ENCODE measurements at regions not wholly inside any gene's neighbourhood (a gene's known extent, or its start where the extent isn't known, plus 50 kb on each side); places are given as distances from the start of the nearest gene placed in this dataset.
"Not testable (repeated sequence)": the region's sequence is repeated elsewhere in the genome, so short reads cannot be mapped to it uniquely, and the experiment has no call there.

DNA sequence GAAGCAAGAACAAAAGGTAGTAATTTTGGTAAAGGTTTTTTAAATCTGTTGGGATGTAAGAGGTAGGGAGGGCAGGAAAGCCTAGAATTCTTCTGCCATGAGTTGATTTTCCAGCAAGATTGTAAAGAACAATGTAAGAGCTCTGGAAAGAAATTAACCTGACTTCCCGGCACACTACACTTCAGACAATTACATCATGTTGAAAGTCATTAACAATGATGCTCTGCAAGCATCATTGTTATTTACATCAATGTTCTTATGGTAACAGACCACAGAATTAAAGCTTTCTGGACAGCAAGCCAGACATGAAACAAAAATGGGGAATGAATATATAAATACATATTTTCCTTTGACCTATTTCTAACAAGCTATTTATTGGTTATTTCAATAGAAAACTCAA, 342.2 kb downstream of the CEP170 start:
- DNase-seq (ENCODE audit: low read depth in 2 of 2), result not testable (repeated sequence)

DNA sequence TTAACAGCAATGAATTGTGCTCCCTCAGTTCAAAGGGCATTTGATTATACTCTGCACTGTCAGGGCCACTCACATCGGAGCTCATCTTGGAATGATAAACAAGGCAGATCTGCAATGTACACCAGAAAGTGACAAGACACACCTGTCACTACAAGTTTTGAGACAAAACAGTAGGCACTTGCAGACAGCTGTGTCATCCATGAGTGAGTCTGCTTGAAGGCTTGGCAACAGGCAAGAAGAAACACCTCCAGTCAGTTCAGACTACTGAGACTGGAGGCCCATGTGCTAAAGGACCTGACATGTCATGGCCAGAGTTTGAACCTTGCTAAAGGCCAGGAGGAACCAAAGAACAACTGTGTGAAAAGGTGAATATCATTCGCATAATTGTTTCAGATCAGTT, 354.5 kb downstream of the CEP170 start:
- DNase-seq (ENCODE audit: low read depth in 2 of 2), result not testable (repeated sequence)

DNA sequence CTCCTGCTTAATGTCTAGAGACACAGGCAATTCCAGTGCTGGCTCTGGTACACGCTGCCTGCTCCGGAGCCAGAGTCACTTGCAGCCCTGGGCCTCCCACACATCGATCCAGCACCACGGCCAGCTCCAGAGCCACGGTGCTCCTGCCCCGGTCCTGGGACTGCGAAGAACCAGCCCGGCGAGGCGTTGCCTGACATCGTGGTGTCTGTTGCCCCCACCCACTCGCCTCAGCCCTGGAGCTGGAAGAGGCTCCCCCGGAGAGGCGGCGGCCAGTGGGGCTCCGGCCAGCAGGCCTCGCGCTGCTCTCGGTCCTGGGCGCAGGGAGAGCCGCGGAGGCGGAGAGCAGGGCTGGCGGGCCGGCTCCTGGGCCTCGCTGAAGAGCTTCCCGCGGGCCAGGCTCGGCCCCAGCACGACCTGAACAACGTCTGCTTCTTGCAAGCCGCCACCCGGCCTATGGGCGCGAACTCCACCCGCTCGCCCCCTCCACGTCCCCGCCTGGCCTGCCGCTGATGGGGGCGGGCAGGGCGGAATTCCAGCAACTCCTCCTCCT, 364.8 kb downstream of the CEP170 start:
- no peak for DNase-seq (ENCODE audit: low read depth in 2 of 2)

DNA sequence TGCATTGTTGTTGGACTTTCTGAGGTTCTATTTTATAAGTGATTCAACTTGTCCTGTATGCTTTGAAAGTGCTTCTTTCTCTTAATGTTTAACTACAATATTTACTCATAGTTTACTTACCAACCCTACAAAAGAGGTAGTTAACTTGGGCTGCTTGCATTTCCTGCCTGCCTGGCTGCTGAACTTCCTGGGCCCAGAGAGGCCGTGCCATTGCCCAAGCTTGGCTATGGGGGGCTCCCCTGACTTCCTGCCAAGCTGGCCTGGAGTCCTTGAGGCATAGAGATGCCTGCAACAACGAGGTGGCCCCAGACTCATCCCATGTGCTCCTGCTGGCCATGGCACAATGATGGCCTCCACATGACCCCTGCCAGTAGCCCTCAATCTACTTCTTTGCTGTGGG, 361.6 kb upstream of the PLD5 start:
- DNase-seq (ENCODE audit: low read depth in 2 of 2), result no peak

DNA sequence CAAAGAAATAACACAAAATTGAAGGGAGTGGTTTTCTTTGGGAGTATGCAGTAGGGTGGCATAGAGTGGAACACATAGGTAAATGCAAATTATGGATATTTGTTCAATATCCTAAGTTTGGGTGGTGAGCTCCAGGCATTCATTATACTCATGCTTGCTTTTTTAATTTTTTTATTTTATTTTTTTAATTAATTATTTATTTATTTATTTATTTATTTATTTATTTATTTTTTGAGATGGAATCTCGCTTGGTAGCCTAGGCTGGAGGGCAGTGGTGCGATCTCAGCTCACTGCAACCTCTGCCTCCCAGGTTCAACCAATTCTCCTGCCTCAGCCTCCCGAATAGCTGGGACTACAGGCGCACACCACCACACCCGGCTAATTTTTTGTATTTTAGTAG, 355.5 kb upstream of the PLD5 start:
- DNase-seq (ENCODE audit: low read depth in 2 of 2), result not testable (repeated sequence)

DNA sequence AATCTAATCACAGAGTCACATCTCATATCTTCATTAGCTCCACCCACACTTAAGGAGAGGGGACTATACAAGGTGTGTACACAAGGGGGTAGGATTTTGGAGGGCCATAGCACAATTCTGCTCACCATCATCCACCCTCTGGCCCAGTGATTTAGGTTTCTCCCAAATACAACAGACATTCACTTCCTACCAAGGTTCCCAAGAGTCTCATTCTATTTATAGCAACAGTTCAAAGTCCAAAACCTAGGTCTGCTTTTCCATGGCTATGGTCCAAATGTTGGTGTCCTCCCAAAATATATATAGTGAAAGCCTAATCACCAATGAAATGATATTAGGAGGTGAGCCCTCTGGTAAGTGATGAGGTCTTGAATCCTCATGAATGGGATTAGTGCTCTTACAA, 353.2 kb upstream of the PLD5 start:
- no peak for DNase-seq (ENCODE audit: low read depth in 2 of 2)

DNA sequence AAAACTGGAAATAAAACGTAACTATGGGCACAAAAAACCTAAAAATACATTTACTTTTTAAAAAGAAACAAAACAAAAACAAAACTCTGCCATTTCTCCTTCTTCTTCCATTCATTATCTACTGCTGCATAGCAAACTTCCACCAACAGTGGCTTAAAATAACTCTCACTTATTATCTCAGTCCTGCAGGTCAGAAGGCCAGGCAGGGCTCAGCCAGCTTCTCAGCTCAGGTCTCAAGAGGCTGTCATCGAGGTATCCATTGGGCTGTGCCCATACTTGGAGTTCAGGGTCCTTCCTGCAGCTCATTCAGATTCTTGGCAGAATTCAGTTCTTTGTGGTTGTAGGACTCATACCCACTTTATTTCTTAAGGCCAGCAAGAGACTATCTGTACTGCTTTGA, 352.7 kb upstream of the PLD5 start:
- DNase-seq (ENCODE audit: low read depth in 2 of 2), result no peak

DNA sequence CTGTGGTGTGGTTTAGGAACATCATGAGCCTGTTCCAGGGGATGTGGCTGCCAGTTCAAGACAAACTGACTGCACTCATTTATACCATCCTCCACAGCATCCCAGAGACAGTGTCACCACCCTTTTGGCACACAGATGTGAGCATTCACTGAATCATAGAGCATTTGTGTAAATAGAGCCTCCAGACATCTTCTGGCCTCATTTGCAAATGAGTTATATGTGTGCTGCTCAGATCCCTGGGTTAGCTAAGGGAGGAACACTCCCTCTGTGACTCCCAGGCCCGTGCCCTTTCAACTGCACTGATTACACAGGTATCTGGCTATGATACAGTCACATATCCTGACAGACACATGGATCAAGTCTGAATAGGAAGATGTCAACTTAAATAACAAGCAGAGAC, 351.5 kb upstream of the PLD5 start:
- DNase-seq (ENCODE audit: low read depth in 2 of 2), result no peak

DNA sequence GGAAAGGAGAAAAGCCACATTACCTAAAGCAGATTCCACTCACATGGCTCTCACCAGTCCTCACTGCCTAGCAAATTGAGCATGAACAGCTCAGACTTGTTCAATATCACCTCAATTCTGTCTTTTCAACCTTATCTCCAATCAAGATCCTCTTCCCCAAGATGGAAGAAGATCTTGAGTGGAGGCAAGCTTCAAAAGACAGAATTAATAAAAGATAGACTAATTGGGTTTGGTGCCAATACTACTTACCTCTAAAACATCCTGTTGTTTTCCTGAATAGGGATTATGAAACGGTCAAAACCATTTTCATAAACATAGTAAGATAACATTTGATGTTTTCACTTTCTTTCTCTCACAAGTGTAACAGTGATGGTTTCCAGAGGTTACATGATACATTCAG, 349.2 kb upstream of the PLD5 start:
- no peak for DNase-seq (ENCODE audit: low read depth in 2 of 2)

DNA sequence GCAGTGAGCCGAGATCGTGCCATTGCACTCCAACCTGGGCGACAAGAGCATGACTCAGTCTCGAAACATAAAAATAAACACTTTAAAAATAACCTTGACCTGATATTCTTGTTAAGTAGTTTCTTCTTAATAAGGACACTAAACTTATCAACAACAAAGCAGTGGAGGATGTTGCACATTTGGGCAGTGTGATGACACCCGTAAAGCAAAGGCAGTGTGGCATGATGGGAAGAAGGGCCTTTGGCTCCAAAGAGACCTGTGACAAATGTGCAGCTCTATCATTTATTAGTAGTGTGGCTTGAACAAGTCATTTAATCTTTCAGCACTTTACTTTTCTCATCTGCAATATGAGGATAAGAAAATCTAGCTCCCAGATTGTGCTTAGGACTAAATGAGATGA, 348.0 kb upstream of the PLD5 start:
- no peak for DNase-seq (ENCODE audit: low read depth in 2 of 2)

DNA sequence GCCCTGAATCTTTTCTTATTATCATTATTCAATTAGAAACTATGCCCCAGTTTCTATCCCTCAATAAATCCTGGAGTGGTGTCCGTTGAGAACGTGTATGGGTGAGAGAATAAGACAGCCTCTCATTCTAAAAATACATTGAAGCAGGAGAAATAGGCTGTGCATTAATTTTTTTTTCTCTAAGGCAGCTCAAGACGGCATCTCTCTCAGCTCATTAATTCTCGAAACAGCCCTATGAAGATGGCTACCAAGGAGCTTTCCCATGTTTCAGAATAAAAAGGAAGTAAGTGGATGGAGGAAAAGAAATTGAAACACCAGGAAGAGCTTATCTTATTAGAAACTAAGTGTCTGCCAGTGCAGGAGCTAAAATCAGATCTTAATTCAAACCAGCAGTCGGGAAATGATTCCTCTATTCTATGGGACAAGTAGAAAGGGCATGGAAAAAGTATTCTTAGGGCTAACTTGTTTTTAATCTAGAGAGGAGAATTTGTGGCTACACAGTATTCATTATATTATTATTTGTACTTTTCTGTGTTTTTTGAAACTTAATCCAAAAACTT, 347.1 kb upstream of the PLD5 start:
- no peak for DNase-seq (ENCODE audit: low read depth in 2 of 2)

DNA sequence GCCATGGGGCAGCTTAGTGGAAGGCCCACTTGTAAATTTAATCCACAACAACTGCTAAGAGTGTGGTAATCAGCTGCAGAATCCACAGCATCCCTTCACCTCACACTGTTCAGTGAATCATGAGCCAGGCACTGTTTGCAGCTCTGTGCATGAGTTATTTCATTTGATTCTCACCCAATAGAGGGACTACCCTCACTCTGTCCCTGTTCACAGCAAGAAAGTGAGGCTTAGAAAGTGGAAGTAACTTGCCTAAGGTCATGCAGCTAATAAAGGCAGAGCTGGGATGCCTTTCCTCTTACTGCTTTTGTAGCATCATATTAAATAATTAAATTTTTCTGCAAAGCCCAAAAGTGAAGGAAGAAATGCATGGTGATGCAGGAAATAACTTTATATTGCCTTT, 346.5 kb upstream of the PLD5 start:
- no peak for DNase-seq (ENCODE audit: low read depth in 2 of 2)

DNA sequence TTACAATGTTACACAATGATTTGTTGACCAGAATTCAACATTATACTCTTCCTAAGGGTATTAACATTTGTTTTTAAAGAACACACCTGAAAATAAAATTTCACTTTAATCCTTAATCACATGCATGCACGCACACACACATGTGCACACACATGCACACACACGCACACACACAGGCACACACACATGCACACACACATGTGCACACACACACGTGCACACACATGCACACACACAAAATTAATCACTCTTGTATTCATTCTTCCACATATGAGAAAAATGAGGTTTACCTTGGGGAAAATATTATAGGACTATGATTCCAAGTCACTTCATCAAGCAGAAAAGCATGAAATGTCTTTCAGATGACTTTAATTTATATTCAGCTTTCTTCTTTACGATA, 331.8 kb upstream of the PLD5 start:
- DNase-seq (ENCODE audit: low read depth in 2 of 2), result no peak

DNA sequence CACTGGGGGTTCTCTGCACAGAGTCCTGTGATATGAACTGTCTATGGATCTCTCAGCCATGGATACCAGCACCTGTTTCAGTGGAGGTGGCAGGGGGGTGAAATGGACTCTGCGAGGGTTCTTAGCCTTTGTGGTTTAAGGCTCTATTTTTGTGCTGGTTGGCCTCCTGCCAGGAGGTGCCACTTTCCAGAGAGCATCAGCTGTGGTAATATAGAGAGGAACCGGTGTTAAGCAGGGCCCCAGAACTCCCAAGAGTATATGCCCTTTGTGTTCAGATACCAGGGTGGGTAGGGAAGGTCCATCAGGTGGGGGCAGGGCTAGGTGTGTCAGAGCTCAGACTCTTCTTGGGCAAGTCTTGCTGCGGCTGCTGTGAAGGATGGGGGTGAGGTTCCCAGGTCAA, 330.0 kb upstream of the PLD5 start:
- DNase-seq (ENCODE audit: low read depth in 2 of 2), result no peak

DNA sequence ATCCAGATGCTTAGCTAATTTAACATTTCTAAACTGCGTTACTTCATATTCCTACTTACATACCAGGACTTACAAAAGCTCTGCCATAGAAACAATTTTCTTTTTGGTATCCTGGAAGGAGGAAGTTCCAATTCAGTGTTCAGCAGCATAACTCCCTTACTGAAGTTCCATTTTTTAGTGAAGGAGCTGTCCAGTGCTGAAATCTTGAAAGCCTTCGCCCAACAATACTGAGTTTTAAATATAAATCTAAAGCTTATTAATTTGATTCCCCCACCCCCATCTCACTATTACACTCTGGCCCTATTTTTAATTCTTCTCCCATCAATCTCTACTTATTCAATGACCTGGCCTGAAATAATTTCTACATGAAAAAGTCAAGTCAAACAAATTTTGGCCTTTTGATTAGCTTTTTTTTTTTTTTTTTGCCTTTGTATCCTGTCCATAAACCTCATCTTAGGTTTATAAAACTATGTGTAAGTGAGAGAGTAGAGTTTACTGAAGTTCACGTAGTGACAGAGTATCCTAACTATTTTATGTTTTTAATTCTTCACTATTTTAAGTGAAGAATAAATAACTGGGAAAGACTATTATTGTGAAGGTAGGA, 323.0 kb upstream of the PLD5 start:
- DNase-seq (ENCODE audit: low read depth in 2 of 2), result no peak

DNA sequence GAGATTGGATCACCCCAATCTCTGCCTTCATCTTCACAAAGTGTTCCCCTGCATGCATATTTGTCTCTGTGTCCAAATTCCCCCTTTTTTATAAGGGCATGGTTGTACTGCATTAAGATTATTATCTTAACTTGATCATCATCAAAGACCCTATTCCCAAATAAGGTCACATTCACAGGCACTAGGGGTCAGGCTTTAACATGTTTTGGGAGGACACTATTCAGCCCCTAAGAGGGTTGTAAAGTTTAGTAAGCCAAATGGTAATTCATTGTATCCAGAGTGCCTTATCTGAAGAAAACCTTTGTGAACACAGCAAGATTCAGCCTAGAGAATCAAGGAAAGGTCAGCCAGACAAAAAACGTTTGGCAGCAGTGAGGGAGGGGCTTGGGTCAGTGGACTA, 317.6 kb upstream of the PLD5 start:
- DNase-seq (ENCODE audit: low read depth in 2 of 2), result no peak

DNA sequence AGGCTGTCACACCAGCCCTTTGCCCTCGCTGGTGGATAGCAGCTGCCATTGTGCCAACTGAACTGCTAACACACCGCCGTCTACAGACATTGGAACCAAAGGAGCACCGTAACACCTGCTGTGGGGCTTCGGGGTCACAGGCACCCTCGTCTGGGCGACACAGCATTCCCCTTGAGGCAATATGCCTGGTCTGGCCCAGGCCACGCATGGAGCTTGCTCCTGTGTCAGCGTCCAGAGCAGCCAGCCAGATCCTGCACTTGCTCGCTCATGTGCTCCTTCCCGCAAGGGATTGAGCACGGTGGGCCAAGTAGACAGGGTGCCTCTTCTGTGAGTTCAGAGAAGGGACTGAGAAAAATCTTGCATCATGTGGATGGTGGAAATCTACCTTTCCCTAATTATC, 314.6 kb upstream of the PLD5 start:
- no peak for DNase-seq (ENCODE audit: low read depth in 2 of 2)

DNA sequence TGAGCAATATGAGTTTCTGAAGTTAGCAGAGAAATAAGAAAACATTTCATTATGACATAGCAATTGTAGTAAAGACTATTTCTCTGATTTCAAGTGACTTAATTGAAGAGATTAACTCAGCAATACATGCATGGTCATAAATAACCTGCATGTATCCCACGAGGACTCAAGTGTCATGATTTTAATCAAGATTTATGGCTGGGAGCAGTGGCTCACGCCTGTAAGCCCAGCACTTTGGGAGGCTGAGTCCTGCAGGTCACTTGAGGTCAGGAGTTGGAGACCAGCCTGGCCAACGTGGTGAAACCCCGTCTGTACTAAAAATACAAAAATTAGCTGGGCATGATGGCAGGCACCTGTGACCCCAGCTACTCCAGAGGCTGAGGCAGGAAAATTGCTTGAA, 311.9 kb upstream of the PLD5 start:
- DNase-seq (ENCODE audit: low read depth in 2 of 2), result no peak

DNA sequence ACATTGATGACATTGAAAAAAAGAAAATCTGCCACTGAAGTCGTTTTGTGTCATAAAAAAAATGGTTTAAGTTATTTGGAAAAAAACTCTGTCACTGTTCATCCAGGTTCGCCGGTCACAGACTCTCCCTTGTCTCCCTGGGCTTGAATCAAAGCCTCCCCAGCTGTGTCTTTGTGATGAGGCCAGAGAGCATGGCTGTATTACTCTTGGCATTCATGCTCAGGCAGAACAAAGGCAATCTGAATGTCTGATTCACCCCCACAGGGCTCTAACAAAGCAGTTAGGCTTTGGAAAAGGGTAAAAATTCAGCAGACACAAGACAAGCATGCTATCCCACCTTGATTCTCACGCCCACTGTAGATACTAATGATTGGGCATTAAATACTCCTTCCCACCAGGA, 304.3 kb upstream of the PLD5 start:
- no peak for DNase-seq (ENCODE audit: low read depth in 2 of 2)

DNA sequence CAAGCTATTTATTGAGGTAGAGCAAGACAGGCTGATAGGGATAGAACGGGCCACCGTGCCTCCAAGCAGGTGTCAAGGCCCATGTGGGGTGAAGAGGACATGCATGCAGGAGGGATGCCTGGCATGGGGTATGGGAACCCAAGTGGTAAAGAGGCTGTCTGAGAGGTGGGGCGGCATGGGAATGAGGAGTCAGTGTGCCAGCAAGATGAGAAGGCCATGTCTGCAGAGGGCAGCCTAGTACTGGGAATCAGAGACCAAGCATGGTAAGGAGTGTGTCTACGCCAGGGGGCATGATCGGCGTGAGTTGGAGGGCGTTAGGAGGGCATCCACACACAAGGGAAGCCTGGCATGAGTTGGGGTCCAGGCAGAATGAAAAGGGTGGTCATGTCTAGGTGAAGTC, 303.7 kb upstream of the PLD5 start:
- no peak for DNase-seq (ENCODE audit: low read depth in 2 of 2)

DNA sequence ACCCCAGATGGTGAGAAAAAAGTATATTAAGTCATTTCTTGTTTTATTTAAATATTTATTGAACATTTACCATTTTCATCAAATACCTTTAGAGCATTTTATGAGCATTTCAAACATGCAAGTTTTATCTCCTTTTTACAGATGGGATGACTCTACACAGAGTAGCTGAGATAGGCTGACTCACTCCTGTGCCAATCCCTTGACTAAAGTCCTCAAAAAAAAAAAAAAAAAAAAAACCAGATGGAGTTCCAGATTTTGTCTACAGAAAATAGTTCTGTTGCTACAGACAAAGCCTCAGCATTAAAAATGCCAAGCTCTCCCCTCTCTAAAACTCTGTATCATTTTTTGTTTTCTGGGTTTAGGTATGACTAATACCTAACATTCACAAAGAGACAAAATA, 303.0 kb upstream of the PLD5 start:
- DNase-seq (ENCODE audit: low read depth in 2 of 2), result no peak

DNA sequence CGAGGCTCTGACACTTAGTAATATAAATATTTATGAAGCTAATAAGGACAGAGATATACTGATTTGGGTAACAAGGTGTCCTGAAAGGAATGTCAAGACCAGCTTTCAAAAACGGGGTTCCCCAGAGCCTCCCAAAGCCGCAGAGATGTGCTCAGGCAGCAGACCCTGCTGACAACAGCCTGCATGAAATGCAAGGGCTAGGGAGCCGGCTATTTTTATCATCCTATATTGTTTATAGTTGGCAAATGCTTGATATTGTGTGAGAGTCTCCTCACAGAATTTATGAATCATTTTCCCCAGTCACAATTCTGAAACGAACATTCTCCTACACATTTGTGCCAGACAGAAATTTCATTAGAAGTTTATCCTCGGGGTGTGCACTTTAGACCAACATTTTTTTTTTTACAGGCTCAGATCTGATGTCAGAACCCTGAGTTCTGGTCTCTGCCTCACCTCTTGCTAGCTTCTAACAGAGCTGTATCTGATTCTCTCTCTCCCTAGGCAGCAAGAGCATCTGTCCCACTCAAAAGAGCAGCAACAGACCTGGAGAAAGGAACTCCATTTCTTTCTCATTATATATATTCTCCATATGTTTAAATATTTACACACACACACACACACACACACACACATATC, 302.3 kb upstream of the PLD5 start:
- no peak for DNase-seq (ENCODE audit: low read depth in 2 of 2)

DNA sequence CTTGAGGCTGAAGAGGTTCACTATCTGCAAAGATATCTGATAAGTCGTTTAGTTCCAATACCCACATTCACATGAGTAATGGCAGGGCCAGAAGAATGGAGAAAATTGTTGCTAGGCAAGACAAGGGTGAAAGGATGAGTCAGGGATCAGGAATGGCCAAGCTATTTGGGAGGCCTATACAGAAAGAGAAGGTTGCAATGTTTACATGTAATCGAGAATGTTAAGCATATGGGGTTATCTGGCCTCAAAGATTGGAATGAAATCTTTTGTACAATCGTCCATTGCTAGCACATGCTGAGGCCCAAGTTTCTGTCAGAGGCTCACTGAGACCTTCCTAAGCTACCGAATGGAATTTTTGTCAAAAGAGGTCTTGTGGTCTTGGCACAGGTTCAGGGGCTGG, 299.9 kb upstream of the PLD5 start:
- DNase-seq (ENCODE audit: low read depth in 2 of 2), result no peak
